C4-2B (cell line): ENCODE measurements at regions not wholly inside any gene's neighbourhood (a gene's known extent, or its start where the extent isn't known, plus 50 kb on each side); places are given as distances from the start of the nearest gene placed in this dataset.

Experiments used
- H3K27ac ChIP-seq: fragments of 450-650 bp; 2 replicates; pipeline ENCODE4 v1.5.1; 2017
- CTCF ChIP-seq: fragments of 450-650 bp; conservative IDR thresholded peaks from 2 replicates; pipeline ENCODE4 v1.5.1; 2017; ENCODE audit warnings: mild to moderate bottlenecking
- ZFX ChIP-seq: fragments of 450-650 bp; IDR thresholded peaks from 2 replicates; pipeline ENCODE4 v1.6.1; 2017

GRCh38 chr9:115522912-115523311 is 405.0 kb upstream of the TNC start:
- H3K27ac ChIP-seq, result no peak overlapping the region
- TF ChIP-seq CTCF, result no peak

- H3K27ac ChIP-seq, result no peak overlapping the region
- no peak for TF ChIP-seq ZFX
- peak; percentile 84 for TF ChIP-seq CTCF
These were observed 406.6 kb upstream of the TNC start for GRCh38 chr9:115524453-115525059.

GRCh38 chr9:115525111-115526058 is 407.4 kb upstream of the TNC start:
- TF ChIP-seq CTCF (no peak), ZFX (no peak)

GRCh38 chr9:115531410-115532125 is 413.6 kb upstream of the TNC start:
- no peak overlapping the region for H3K27ac ChIP-seq
- TF ChIP-seq ZFX (no peak), CTCF (no peak)

More at GRCh38 chr9:115525111-115526058, 407.4 kb upstream of the TNC start:
- H3K27ac ChIP-seq, result no peak overlapping the region

- no peak for TF ChIP-seq CTCF
- TF ChIP-seq ZFX, result no peak
These were observed 415.6 kb upstream of the TNC start for GRCh38 chr9:115533511-115533910.

GRCh38 chr9:115540091-115540490 is 422.1 kb upstream of the TNC start:
- TF ChIP-seq CTCF (no peak), ZFX (no peak)
- H3K27ac ChIP-seq, result no peak overlapping the region

More at GRCh38 chr9:115533511-115533910, 415.6 kb upstream of the TNC start:
- no peak overlapping the region for H3K27ac ChIP-seq
